Limb (tissue), 2 donors: ENCODE measurements at regions not wholly inside any gene's neighbourhood (a gene's known extent, or its start where the extent isn't known, plus 50 kb on each side); places are given as distances from the start of the nearest gene placed in this dataset.
A peak's percentile ranks its signal among the peaks of the same experiment; 100 is the strongest.

Experiments used
- DNase-seq, 2 donors: peaks; one replicate each; pipeline ENCODE4 v3.0.0-alpha.2; 2016; ENCODE audit errors: extremely low spot score in 2 of 2

DNA sequence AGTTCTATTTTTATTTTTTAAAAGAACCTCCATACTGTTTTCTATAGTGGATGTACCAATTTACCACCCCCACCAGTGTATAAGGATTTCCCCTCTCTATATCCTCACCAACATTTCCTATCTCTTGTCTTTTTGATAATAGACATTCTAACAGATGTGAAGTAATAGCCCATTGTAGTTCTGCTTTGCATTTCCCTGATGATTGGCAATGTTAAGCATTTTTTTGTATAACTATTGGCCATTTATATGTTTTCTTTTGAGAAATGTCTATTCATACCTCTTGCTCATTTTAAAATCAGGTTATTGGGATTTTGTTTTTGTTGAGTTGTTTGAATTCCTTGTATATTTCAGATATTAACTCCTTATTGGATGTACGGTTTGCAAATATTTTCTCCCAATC, 251.1 kb upstream of the HTR2C start:
- DNase-seq = no peak

GRCh38 chrX:114334473-114334982, 249.4 kb upstream of the HTR2C start:
- no peak for DNase-seq

DNA sequence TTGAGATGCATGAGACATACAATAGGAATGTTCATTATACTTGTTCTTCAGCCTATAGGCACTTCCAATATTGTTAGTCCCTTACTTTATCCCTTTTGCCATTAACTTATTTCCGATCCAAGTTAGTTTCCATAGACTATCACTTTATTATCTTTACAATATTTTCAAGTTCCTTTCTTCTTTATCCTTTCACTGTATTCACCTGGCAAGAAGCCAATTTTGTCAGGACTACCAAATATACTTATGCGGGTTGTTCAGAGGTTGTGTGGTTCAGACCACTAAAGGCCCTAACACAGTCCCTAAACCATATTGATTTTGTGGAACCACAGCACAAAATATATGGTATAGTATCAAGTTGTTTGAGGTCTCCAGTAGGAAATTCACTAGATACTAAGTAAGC, 245.0 kb upstream of the HTR2C start:
- DNase-seq = no peak

DNA sequence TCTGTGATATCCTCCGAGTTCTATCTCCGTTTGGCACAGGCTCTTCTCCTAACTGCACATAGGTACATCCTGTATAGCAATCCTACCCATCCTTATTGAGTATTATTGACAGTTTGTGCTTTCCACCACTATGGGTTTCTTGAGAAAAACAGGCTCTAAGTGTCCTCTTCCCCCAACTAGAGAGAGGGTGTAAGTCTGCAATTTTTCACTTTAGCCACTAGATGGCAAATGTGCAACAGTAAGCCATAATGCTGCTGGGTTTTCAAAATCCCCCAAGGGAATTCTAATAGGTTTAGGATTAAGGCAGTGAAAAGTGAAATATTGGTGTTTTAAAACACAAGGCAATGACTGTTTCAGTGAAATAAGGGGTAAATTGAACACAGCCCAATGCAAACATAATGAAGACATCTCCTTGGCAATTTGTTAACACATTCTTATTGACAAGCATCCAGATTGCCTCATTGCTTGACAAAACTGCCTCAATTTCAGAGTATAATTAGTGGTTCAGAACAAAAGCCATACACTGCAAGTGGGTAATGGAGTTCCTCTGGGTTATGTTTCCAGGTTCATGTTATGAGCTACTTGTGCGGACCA, 239.0 kb upstream of the HTR2C start:
- peak in 1 of 2 donors; percentile 12 for DNase-seq

DNA sequence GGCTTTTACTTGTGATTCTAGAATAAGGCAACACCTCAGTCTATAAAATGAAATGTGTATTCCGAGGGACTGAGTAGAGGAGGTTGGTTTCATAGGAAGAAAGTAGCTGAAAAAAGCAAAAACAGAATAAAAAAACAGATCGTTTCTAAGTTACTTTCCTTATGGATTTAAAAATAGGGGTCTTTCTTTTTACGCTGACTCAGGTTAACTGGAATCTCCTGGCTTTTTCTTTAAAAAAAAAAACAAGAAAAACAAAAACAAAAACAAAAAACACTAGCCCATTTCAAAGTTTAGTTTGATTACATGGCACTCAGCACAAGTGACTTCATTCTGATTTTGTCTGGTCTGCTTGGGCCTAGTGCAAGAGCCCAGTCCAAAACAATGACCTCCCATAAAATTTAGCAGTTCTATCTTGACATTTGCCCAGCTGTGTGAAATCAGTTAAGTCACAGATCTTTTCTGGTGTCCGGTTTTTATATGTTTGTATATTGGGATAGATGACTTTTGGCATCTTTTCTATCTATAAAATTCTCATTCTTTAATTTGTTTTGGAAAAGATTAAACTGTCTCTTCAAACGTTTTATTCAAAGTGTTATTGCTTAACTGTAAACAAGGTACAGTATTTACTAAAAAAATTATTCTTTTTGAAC, 222.7 kb upstream of the HTR2C start:
- no peak for DNase-seq

DNA sequence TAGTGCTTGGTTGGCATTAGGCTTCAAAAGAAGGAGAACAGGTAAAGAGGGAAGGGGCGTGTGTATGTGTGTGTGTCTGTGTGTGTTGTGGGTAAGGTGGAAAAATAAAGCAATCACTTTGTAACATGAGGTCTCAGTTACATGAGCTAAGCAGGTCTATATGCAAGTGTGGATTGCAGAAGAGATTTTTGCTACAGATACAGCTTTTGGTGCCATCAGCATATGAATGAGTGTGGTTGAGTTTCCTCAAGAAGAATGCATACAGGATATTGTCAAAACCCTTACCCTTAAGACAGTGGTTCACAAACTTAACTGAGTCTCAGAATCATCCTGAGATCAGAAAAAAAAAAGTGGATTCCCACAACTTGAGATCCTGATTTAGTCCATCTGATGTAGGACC, 220.5 kb upstream of the HTR2C start:
- no peak for DNase-seq

GRCh38 chrX:114365065-114365834, 218.6 kb upstream of the HTR2C start:
- DNase-seq = peak in 1 of 2 donors; percentile 1

- DNase-seq = no peak
Measured at GRCh38 chrX:114372937-114373336, 210.9 kb upstream of the HTR2C start.

- no peak for DNase-seq
Measured at GRCh38 chrX:114390251-114390796, 193.6 kb upstream of the HTR2C start.
